Neural progenitor cell (in vitro differentiated cells): ENCODE measurements at regions not wholly inside any gene's neighbourhood (a gene's known extent, or its start where the extent isn't known, plus 50 kb on each side); places are given as distances from the start of the nearest gene placed in this dataset.

Source experiments
- EZH2 ChIP-seq: fragments of 200-600 bp; sonication (generic); IDR thresholded peaks from 2 replicates; pipeline ENCODE4 v1.6.1; 2017; ENCODE audit warnings: antibody characterized with exemption, mild to moderate bottlenecking, moderate library complexity
- EZH2phosphoT487 ChIP-seq: fragments of 200-600 bp; sonication (generic); IDR thresholded peaks from 2 replicates; pipeline ENCODE4 v1.6.1; 2017; ENCODE audit warnings: antibody characterized with exemption
- TF ChIP-seq, protein P1 (sequence below): fragments of 200-600 bp; sonication (generic); IDR thresholded peaks from 2 replicates; pipeline ENCODE4 v1.5.1; 2017; ENCODE audit warnings: antibody characterized with exemption, mild to moderate bottlenecking

DNA sequence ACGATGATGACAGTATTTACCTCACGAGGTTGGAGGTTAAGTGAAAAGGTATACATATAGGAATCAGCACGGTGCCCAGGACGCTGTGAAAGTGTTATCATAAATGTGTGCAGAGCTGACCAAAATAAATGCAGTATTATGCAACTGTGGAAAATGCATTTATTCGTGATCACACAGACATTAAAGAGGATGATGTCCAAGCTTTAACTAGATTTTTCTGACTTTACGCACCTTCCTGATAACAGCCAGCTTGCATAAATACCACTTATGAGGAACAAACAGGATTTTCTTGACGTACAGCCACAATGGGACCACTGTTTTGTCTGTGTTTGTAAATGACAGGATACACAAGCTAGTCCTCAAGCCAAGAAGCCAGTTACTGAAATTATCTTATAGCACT lies 71.4 kb upstream of the ATP10B start:
- TF ChIP-seq, protein P1, sequence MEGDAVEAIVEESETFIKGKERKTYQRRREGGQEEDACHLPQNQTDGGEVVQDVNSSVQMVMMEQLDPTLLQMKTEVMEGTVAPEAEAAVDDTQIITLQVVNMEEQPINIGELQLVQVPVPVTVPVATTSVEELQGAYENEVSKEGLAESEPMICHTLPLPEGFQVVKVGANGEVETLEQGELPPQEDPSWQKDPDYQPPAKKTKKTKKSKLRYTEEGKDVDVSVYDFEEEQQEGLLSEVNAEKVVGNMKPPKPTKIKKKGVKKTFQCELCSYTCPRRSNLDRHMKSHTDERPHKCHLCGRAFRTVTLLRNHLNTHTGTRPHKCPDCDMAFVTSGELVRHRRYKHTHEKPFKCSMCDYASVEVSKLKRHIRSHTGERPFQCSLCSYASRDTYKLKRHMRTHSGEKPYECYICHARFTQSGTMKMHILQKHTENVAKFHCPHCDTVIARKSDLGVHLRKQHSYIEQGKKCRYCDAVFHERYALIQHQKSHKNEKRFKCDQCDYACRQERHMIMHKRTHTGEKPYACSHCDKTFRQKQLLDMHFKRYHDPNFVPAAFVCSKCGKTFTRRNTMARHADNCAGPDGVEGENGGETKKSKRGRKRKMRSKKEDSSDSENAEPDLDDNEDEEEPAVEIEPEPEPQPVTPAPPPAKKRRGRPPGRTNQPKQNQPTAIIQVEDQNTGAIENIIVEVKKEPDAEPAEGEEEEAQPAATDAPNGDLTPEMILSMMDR = no peak
- TF ChIP-seq EZH2 (no peak), EZH2phosphoT487 (no peak)
